ENCODE measurements at regions not wholly inside any gene's neighbourhood (a gene's known extent, or its start where the extent isn't known, plus 50 kb on each side); places are given as distances from the start of the nearest gene placed in this dataset.

DNA sequence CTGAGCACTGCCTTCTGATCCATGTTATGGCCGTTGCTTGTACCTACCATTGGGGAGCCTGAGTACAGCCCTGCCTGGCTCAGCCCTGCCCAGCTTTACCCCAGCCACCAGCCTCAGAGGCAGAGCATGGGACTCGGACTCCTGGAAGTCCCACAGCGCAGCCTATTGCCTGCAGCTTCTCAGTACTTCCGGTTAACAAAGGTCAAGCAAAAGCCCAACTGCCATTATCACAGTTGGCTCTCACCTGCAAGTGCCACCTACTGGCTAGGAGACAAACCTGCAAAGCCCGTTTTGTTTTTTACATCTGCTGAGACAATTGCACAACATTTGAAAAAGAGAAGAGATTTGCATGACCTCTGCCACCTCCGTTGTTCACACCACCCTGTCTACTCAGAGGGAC, 1081.7 kb downstream of the NAALADL2 start:
- TF ChIP-seq CTCF (conservative IDR thresholded peaks at IDR 0.05; ENCODE audit: low read length) = no peak
- TF ChIP-seq EZH2phosphoT487 (IDR thresholded peaks at IDR 0.05; ENCODE audit: borderline replicate concordance, low read depth, low read length) = no peak
